HG03175 (cell line): ENCODE measurements at regions not wholly inside any gene's neighbourhood (a gene's known extent, or its start where the extent isn't known, plus 50 kb on each side); places are given as distances from the start of the nearest gene placed in this dataset.
A peak's percentile ranks its signal among the peaks of the same experiment; 100 is the strongest.

Source experiments
- ATAC-seq: cut with Tn5 transposase; IDR thresholded peaks from one replicate; pipeline ENCODE4 v1.9.1; 2021; ENCODE audit warnings: mild to moderate bottlenecking, moderate library complexity; ENCODE audit not compliant: unreplicated experiment

DNA sequence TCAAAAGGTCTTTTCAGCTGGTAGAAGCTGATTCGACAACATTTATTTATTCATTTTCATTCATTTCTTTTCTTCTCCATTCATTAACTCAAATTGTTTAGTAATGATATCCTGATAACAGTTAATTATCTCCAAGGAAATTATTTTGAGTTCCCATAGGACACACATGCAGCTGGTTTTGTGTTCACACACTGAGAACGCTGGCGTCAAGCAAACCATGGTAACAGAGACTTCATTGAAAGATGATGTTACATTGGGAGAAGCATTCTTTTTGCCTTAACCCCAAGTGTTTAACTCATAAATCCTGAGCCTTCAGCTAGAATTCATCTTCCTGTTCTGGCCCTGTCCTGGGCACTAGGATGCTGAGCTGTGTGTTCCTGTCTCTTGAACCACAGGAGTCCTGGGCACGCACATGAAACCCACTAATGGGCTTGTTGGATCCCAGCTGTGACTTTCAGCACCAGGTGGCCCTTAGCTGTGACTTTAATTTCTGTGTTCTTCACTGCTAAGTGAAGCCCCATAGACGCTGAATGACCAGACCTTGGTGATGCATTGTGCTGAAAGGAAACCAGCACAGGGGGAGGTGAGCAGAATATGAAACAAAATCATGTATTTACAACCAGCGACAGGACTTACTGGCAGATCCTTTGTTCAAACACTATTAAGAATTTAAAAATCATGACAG, 121.5 kb upstream of the PRSS58 start:
- no peak for ATAC-seq

- no peak for ATAC-seq
Measured at GRCh38 chr7:142377567-142377966, 119.7 kb upstream of the PRSS58 start.

DNA sequence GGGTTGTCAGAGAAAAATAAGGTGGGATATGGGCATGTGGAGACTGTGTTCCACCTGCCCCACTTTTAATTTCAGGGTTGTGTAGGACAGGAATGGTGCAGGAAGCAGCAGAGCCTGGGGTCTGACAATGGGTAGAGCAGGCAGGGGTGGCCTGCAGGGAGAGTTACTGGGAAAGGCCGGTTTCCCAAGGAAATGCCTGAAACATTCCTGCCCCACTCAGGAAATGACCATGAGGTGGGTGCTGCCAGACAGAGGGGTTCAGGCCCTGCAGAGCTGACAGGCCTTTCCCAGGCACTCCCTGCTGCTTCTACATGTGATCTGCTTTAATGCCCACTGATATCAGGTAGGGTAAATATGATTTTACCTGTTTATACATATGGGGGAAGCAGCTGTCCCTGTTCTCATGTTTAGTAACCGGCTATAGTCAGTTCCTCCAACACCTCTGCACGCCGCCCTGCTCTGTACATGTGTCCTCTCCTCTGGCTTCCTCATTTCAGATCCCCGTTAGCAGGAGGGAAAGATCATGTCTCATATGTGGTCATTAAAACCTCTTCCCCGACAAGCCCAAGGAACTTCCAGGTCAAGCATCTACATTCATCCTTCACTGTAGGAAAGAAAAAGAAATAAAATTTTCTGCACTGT, 118.6 kb upstream of the PRSS58 start:
- no peak for ATAC-seq

DNA sequence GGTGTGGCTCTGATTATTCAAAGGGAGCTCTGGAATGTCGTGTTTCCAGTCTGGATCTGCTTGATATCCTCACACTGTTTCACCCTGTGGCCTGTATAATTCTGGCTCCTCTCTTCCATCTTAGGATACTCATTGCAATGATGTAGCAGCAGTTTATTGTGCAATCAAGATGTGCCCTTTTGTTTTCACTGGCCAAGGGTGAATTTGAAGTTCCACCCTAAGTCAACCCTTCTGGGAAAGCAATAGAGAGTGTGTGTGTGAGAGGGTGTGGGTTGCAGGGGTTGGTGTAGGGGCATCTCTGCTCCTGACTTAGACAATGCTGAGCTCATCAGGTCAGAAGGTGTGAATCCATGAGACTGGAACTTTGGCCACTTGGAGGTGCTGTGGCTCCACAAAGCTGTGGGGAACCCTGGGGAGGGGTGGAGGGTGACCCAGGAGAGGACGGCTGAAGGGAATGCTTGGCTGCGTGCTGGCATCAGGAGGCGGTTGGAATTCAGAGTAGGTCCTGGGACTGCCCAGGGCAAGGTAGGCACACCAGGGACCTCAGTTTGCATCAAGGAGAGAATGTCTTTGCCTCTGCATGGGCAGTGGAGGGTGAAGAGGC, 118.0 kb upstream of the PRSS58 start:
- no peak for ATAC-seq

GRCh38 chr7:142372727-142373126, 114.9 kb upstream of the PRSS58 start:
- ATAC-seq = no peak

- no peak for ATAC-seq
Measured at GRCh38 chr7:142371586-142372377, 113.9 kb upstream of the PRSS58 start.

DNA sequence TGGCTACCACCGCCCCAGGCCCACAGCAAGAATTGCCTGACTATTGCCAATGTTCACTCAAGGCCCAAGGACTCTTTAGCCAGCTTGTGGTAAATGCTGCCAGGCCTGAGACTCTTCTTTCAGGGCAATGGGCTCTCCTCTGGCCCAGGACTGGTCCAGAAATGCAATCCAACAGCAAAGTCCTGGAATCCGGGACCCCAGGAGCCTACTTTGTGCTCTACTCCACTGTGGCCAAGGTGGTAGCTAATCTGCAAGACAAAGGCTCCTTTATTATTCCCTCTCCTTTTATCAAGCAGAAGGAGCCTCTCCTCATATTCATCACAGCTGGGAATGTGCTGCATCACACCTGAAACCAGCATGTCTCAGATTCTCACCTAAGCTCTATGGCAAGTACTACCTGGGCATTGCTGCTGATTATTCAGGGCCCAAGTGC, 107.6 kb upstream of the PRSS58 start:
- no peak for ATAC-seq

- no peak for ATAC-seq
Measured at GRCh38 chr7:142364551-142364950, 106.7 kb upstream of the PRSS58 start.

- no peak for ATAC-seq
Measured at GRCh38 chr7:142362349-142362748, 104.5 kb upstream of the PRSS58 start.

GRCh38 chr7:142359694-142360279, 101.9 kb upstream of the PRSS58 start:
- ATAC-seq = no peak

DNA sequence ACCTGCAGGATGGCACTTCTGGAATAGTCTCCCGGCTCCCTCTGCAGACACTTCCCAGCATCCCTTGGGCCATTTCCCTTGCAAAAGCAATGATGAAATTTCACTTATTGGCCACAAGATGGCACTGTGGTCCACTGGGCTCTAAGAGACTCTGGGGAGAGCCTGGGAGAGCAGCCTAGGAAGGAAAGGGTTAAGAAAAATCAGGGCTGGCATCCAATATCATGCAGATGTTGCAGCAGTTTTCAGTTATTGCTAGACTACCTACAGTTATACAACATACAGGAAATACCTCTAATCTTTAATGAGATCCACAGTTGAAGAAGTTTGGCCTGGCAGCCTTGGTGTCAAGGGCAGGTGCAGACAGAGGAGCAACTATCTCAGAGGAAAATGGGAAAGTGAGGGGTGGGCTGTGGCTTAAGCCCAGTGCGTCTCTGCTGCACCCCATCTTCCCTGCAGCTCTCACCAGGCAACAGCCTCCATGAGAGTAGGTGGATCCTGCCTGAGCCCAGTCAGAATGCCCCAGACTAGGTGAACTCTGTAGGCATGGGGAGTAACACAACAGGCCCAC, 100.2 kb upstream of the PRSS58 start:
- peak; percentile 84 for ATAC-seq

DNA sequence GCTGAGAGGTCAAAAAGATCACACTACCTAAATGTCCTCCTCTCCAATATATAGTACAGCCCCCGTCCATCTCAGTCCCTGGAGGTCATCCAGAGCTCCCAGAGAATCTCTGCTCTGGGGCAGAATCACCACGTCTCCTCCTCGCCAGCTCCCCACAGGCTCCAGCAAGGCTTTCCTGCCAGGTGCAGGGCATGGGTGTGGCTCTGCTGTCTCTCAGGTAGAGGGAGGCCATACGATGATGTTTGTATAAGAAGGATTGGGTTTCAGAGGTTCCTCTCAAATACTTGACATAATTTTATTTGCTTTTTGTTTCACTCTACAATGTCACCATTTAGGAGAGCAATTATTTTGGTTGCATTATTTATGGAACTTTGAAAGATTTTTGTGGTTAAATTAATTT, 98.3 kb upstream of the PRSS58 start:
- no peak for ATAC-seq

GRCh38 chr7:142355328-142355727, 97.5 kb upstream of the PRSS58 start:
- no peak for ATAC-seq

- no peak for ATAC-seq
Measured at GRCh38 chr7:142353147-142354060, 95.5 kb upstream of the PRSS58 start.

- ATAC-seq = no peak
Measured at GRCh38 chr7:142352543-142352942, 94.7 kb upstream of the PRSS58 start.

DNA sequence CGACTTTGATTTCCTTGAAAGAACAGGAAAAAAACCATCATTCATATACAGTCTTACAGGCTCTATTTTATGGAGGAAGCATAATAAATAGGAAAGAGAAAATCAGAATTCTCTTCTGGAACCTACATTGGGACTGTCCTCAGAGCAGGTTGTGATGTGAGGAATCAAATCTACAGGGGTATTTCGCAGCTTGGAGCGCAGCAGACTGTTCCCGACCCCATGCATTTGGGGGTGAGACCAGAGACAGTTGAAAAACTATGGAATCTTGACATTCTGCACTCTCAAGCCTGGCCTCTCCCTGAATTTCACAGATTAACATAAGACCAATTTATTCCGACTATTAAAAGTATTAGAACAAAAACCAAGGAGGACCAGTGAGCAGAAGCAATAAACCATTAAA, 93.3 kb upstream of the PRSS58 start:
- ATAC-seq = no peak

- no peak for ATAC-seq
Measured at GRCh38 chr7:142349670-142350405, 92.0 kb upstream of the PRSS58 start.

DNA sequence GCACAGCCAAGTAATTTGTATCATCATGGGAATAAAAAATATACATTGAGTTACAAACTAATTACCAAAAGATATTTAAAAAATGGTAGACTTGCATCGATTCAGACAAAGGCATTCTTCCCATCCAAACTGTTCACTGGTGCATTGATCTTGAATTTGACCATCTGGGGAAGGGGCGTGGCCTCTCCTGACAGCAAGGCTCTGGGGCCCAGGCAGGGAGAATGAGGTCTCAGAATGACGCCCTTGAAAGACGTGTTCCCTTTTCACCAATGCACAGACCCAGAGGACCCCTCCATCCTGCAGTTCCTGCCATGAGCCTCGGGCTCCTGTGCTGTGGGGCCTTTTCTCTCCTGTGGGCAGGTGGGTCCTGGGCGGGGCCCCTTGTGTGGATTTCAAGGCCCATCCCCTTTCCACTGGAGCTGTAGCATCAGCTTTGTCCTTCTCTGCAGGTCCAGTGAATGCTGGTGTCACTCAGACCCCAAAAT, 91.1 kb upstream of the PRSS58 start:
- no peak for ATAC-seq

GRCh38 chr7:142348100-142348499, 90.2 kb upstream of the PRSS58 start:
- ATAC-seq = no peak
